Large intestine (tissue), 3 donors: ENCODE measurements at regions not wholly inside any gene's neighbourhood (a gene's known extent, or its start where the extent isn't known, plus 50 kb on each side); places are given as distances from the start of the nearest gene placed in this dataset.

ENCODE experiments used
- DNase-seq, 2 donors: peaks; one replicate each; pipeline versions ENCODE4 v3.0.0 to v3.0.0-alpha.2; 2013
- H3K27ac ChIP-seq: one replicate; pipeline ENCODE4 v1.5.1; 2013; ENCODE audit warnings: low read length
- H3K27me3 ChIP-seq: 2 replicates; pipeline ENCODE4 v1.6.1; 2013; ENCODE audit warnings: low read length; ENCODE audit not compliant: control insufficient read depth, insufficient read depth
- H3K36me3 ChIP-seq: 2 replicates; pipeline ENCODE4 v1.6.1; 2013; ENCODE audit warnings: low read length; ENCODE audit not compliant: control insufficient read depth, insufficient read depth
- H3K4me1 ChIP-seq: one replicate; pipeline ENCODE4 v1.6.1; 2013; ENCODE audit warnings: low read length; ENCODE audit not compliant: control insufficient read depth, insufficient read depth
- H3K4me3 ChIP-seq: one replicate; pipeline ENCODE4 v1.5.1; 2013; ENCODE audit warnings: low read length
- H3K9me3 ChIP-seq: one replicate; pipeline ENCODE4 v1.6.1; 2013; ENCODE audit warnings: mild to moderate bottlenecking, low read depth, low read length, moderate library complexity; ENCODE audit not compliant: control insufficient read depth
- WGBS: methylation state at CpG from one replicate; pipeline ENCODE4 v1.1.5; 2013; ENCODE audit warnings: low lambda C conversion rate; ENCODE audit not compliant: insufficient coverage; 5-methylcytosine and 5-hydroxymethylcytosine counted together

DNA sequence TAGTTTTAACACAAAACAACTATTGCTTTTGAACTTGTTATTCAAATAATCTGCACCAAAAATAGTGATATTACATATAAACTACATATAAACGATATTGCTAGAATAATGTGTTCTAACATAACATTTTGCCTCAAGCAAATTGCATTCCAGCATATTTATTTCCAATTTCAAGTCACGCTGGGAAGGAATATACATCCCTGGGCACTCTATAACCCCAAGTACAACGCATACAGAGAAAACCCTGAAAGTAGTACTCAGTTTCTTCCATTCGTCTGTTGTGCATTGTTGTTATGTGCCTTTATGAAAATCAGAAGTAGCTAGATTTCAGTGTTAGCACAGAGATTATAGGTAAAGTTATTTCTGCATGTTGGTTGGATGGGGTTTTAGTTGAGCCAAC, 251.5 kb downstream of the TUSC7 start:
- no peak for DNase-seq
- Histone ChIP-seq H3K27ac (no peak overlapping the region), H3K27me3 (no peaks in the 10 kb centered on the region), H3K36me3 (no peaks in the 10 kb centered on the region), H3K4me3 (no peak overlapping the region), H3K9me3 (no peaks in the 10 kb centered on the region), H3K4me1 (no peaks in the 10 kb centered on the region)
- WGBS, result no CpG with 5 or more reads among the region's 4 CpGs

DNA sequence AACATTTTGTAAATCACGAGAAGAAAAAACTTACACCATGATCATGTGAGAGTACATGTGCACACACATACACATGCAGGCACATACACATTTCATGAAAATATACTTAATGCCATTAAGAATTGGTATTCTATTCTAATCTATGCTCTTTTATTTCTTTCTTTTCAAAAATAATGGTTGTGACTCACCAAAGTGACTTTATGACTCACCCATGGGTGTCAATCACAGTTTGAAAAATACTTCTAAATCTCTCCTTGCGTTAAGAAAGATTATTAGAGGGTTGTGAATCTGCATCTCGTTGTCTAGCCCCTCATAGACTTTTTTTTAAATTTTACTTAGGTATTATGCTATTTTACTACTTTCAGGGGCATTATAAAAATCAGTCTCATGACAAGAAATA, 254.2 kb downstream of the TUSC7 start:
- Histone ChIP-seq H3K27me3 (no peaks in the 10 kb centered on the region), H3K36me3 (no peaks in the 10 kb centered on the region), H3K4me3 (no peak overlapping the region), H3K4me1 (no peaks in the 10 kb centered on the region), H3K9me3 (no peaks in the 10 kb centered on the region), H3K27ac (no peak overlapping the region)
- no peak for DNase-seq
- 74% methylated on average over 3 of the region's 3 CpGs for WGBS

DNA sequence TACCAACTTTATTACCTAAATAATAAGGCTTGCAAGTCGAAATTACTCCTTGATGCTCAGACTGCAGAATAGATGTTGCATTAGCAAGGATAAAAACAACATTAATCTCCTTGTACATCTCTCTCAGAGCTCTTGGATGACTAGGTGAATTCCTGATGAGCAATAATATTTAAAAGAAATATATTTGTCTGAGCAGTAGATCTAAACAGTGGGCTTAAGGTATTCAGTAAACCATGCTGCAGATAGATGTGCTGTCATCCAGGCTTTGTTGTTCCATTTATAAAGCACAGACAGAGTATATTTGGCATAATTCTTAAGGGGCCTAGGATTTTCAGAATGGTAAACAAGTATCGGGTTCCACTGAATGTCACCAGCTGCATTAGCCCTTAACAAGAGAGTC, 257.1 kb downstream of the TUSC7 start:
- no peak for DNase-seq
- Histone ChIP-seq H3K27me3 (no peaks in the 10 kb centered on the region), H3K4me3 (no peak overlapping the region), H3K36me3 (no peaks in the 10 kb centered on the region), H3K4me1 (no peaks in the 10 kb centered on the region), H3K9me3 (no peaks in the 10 kb centered on the region), H3K27ac (no peak overlapping the region)
- WGBS, result no CpG with 5 or more reads among the region's 2 CpGs

DNA sequence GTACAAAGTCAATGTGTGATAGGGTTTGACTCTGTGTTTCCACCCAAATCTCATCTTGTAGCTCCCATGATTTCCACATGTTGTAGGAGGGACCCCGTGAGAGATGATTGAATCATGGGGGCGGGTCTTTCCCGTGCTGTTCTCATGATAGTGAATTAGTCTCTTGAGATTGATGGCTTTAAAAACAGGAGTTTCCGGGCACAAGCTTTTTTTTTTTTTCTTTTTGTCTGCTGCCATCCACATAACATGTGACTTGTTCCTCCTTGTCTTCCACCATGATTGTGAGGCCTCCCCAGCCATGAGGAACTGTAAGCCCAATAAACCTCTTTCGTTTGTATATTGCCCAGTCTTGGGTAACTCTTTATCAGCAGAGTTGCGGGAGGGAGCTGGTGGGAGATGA, 259.6 kb downstream of the TUSC7 start:
- Histone ChIP-seq H3K4me3 (no peak overlapping the region), H3K36me3 (no peaks in the 10 kb centered on the region), H3K9me3 (no peaks in the 10 kb centered on the region), H3K27me3 (no peaks in the 10 kb centered on the region), H3K27ac (no peak overlapping the region), H3K4me1 (no peaks in the 10 kb centered on the region)
- WGBS, result 100% methylated on average over 1 of the region's 6 CpGs
- no peak for DNase-seq

DNA sequence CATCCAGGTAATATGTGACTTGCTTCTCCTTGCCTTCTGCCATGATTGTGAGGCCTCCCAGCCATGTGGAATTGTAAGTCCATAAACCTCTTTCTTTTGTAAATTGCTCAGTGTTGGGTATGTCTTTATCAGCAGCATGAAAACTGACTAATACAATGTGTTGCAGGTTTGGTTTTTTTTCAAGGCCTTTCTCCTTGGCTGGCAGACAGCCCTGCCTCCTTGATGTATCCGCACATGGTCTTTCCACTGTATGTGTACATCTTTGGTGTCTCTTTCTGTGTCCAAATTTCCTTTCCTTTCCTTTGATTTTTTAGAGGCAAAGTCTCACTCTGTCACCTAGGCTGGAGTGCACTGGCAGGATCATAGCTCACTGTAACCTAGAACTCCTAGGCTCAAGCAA, 260.1 kb downstream of the TUSC7 start:
- Histone ChIP-seq H3K27ac (no peak overlapping the region), H3K9me3 (no peaks in the 10 kb centered on the region), H3K4me3 (no peak overlapping the region), H3K4me1 (no peaks in the 10 kb centered on the region), H3K27me3 (no peaks in the 10 kb centered on the region), H3K36me3 (no peaks in the 10 kb centered on the region)
- WGBS, result 100% methylated on average over 1 of the region's 1 CpG
- no peak for DNase-seq

DNA sequence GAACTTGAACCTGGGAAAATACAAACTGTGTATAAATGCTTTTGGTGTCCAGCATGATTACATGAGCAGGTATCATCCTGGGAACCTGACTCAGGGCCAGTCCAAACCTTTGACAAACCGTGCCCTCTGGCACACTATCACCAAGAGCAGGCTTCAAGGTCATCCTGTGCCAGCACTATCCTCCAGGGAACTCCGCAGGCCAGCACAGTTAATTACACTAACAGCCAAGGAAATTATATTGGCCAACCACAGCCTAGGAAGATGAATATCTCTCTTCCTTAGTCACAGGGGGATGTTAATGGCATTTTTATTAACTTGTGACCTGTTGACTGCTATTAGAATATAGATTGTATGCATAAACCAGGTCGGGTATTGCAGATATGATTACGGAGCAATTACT, 262.0 kb downstream of the TUSC7 start:
- H3K27me3 ChIP-seq, result no peaks in the 10 kb centered on the region
- H3K4me1 ChIP-seq, result no peaks in the 10 kb centered on the region
- no peak overlapping the region for H3K4me3 ChIP-seq
- H3K36me3 ChIP-seq, result no peaks in the 10 kb centered on the region
- no peaks in the 10 kb centered on the region for H3K9me3 ChIP-seq
- H3K27ac ChIP-seq, result no peak overlapping the region
- no CpG with 5 or more reads among the region's 4 CpGs for WGBS
- DNase-seq, result no peak

DNA sequence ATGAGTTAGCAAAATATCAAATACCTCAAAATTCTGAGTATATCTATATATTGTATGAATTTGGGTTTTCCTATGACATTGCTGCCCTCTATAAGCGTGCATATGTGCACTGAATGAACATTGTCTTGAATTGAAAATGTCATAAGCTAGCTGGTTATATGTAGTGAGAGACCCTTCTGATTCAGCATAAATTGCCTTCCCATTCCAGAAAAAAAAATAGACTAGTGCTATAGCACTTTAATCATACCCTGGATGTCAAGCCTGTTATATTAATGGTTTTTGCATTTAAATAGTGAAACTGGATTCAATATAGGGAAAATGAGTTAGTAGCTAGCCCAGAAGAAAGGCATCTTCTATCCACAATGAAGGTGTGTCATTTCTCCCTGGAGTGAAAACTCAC, 265.1 kb downstream of the TUSC7 start:
- no peak for DNase-seq
- WGBS, result no CpG with 5 or more reads among the region's 1 CpG

DNA sequence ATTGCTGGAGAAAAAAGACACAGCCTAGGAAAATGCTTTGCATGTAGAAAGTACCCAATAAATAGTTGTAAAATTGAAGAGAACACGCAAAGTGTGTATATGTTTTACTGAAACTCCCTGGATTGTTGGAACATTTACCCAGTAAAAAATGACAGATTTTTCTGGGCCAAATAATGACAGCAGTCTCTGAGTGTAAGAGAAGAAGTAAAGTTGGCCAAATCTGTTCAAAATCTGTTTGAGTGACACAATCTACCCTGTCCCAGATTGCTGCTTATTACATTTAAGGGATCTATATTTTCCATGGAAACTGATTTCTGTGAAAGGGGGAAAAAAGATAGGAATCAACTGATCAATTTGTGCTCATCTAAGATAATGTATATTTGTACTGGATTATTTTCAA, 267.9 kb downstream of the TUSC7 start:
- H3K36me3 ChIP-seq, result no peaks in the 10 kb centered on the region
- H3K27me3 ChIP-seq, result no peaks in the 10 kb centered on the region
- no peak overlapping the region for H3K27ac ChIP-seq
- no peak overlapping the region for H3K4me3 ChIP-seq
- no peak for DNase-seq
- no CpG with 5 or more reads among the region's 1 CpG for WGBS
- no peaks in the 10 kb centered on the region for H3K9me3 ChIP-seq
- no peaks in the 10 kb centered on the region for H3K4me1 ChIP-seq

More for the DNA sequence above, 265.1 kb downstream of the TUSC7 start:
- Histone ChIP-seq H3K27ac (no peak overlapping the region), H3K4me1 (no peaks in the 10 kb centered on the region), H3K27me3 (no peaks in the 10 kb centered on the region), H3K9me3 (no peaks in the 10 kb centered on the region), H3K36me3 (no peaks in the 10 kb centered on the region), H3K4me3 (no peak overlapping the region)

DNA sequence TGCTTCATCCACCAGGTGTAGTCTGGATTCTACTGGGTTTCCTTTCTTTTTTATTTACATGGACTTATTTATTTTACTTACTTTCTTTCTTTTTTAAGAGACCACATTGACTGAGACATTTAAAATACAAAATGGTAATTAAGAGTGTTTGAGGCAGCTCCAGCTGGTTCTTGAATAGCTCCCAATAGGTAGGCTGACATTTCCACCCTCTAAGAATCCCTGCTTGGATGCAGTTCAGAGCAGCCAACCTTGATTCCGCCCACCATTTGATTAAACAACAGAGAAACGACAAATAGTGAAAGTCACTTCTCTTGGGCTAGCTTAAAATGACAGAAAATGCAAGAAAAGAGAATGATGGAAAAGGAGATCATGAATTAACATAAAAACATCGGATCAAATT, 270.5 kb downstream of the TUSC7 start:
- WGBS, result 85% methylated on average over 2 of the region's 3 CpGs
- no peak for DNase-seq
- no peaks in the 10 kb centered on the region for H3K27me3 ChIP-seq

DNA sequence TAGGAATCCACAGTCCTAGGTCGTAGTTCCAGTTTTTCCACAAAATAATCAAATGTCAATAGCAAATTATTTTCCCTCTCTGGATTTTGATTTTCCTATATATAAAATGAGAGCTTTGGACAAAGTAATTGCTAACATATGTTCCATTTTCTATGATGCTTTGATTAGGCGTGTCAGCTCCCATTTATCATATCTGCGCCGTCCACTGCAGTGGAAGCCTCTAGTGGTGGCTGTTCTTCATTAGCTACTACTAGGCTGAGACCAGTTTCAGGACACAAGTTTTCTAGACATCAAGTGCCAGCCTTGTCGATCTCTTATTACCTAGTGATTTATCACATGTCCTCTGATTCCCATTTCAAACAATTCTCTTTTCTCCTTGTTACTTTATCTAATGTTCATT, 271.5 kb downstream of the TUSC7 start:
- 93% methylated on average over 2 of the region's 5 CpGs for WGBS
- Histone ChIP-seq H3K4me1 (no peaks in the 10 kb centered on the region), H3K27me3 (no peaks in the 10 kb centered on the region), H3K27ac (no peak overlapping the region), H3K36me3 (no peaks in the 10 kb centered on the region), H3K4me3 (no peak overlapping the region), H3K9me3 (no peaks in the 10 kb centered on the region)
- DNase-seq, result no peak

More for the DNA sequence above, 270.5 kb downstream of the TUSC7 start:
- no peaks in the 10 kb centered on the region for H3K9me3 ChIP-seq
- no peak overlapping the region for H3K4me3 ChIP-seq
- no peaks in the 10 kb centered on the region for H3K4me1 ChIP-seq
- H3K27ac ChIP-seq, result no peak overlapping the region
- H3K36me3 ChIP-seq, result no peaks in the 10 kb centered on the region

DNA sequence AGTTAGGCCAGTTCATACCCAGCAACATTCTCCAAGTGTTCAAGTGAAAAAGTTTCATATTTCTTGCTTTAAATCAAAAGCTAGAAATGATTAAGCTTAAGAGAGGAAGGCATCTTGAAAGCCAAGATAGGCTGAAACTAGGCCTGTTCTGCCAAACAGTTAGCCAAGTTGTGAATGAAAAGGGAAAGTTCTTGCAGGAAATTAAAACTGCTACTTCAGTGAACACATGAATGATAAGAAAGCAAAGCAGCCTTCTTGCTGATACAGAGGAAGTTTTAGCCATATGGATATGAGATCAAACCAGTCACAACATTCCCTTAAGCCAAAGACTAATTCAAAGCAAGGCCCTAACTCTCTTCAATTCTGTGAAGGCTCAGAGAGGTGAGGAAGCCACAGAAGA, 274.7 kb downstream of the TUSC7 start:
- Histone ChIP-seq H3K27me3 (no peaks in the 10 kb centered on the region), H3K4me1 (no peaks in the 10 kb centered on the region), H3K9me3 (no peaks in the 10 kb centered on the region), H3K36me3 (no peaks in the 10 kb centered on the region), H3K4me3 (no peak overlapping the region), H3K27ac (no peak overlapping the region)
- no peak for DNase-seq
